HAP-1 (cell line): ENCODE measurements at regions not wholly inside any gene's neighbourhood (a gene's known extent, or its start where the extent isn't known, plus 50 kb on each side); places are given as distances from the start of the nearest gene placed in this dataset.

Experiments
- DNase-seq, 2 experiments: peaks; one replicate each; pipeline ENCODE4 v3.0.0-alpha.2; 2016 to 2020; ENCODE audit warnings: low spot score in 2 of 2
- H3K27me3 ChIP-seq: fragments of 250-450 bp; sonication (Bioruptor Pico); 2 replicates; pipeline ENCODE4 v1.5.1; 2020; ENCODE audit warnings: low read depth, mild to moderate bottlenecking, moderate library complexity
- H3K36me3 ChIP-seq: fragments of 250-450 bp; sonication (Bioruptor Pico); replicated peaks from 2 replicates; pipeline ENCODE4 v1.5.1; 2020; ENCODE audit warnings: mild to moderate bottlenecking
- H3K4me1 ChIP-seq: fragments of 250-450 bp; sonication (Bioruptor Pico); 2 replicates; pipeline ENCODE4 v1.5.1; 2020; ENCODE audit warnings: mild to moderate bottlenecking
- H3K4me3 ChIP-seq: fragments of 250-450 bp; sonication (Bioruptor Pico); 2 replicates; pipeline ENCODE4 v1.5.1; 2020; ENCODE audit warnings: mild to moderate bottlenecking, moderate library complexity
- H3K9me3 ChIP-seq: fragments of 250-450 bp; sonication (Bioruptor Pico); 2 replicates; pipeline ENCODE4 v1.5.1; 2020; ENCODE audit warnings: mild to moderate bottlenecking, moderate library complexity
- in situ Hi-C: fragments of 300-500 bp; cut with MboI; formaldehyde crosslinking; loops from 3 replicates; pipeline ENCODE4 v1.14.3; 2020; ENCODE audit warnings: low sequenced_read_pairs, inconsistent platforms, mixed read lengths

- in situ Hi-C loops, result no loop called here
- no peaks in the 10 kb centered on the region for H3K9me3 ChIP-seq
- no peak for DNase-seq
- H3K4me1 ChIP-seq, result no peaks in the 10 kb centered on the region
- H3K4me3 ChIP-seq, result no peak overlapping the region
- no peaks in the 10 kb centered on the region for H3K36me3 ChIP-seq
- H3K27me3 ChIP-seq, result no peaks in the 10 kb centered on the region
Measured at GRCh38 chr14:97246648-97247047, 449.5 kb downstream of the VRK1 start.

- in situ Hi-C loops, result no loop called here
- no peaks in the 10 kb centered on the region for H3K4me1 ChIP-seq
- H3K36me3 ChIP-seq, result no peaks in the 10 kb centered on the region
- H3K27me3 ChIP-seq, result no peaks in the 10 kb centered on the region
- no peak overlapping the region for H3K4me3 ChIP-seq
- no peak for DNase-seq
- H3K9me3 ChIP-seq, result no peaks in the 10 kb centered on the region
Measured at GRCh38 chr14:97248973-97249372, 451.8 kb downstream of the VRK1 start.

- Histone ChIP-seq H3K9me3 (no peaks in the 10 kb centered on the region), H3K27me3 (no peaks in the 10 kb centered on the region), H3K36me3 (no peaks in the 10 kb centered on the region), H3K4me1 (no peaks in the 10 kb centered on the region), H3K4me3 (no peak overlapping the region)
- in situ Hi-C loops, result no loop called here
- DNase-seq, result no peak
Measured at GRCh38 chr14:97250931-97251330, 453.7 kb downstream of the VRK1 start.

- no peak overlapping the region for H3K4me3 ChIP-seq
- in situ Hi-C loops, result no loop called here
- no peaks in the 10 kb centered on the region for H3K27me3 ChIP-seq
- no peaks in the 10 kb centered on the region for H3K4me1 ChIP-seq
- H3K9me3 ChIP-seq, result no peaks in the 10 kb centered on the region
- DNase-seq, result no peak
- H3K36me3 ChIP-seq, result no peaks in the 10 kb centered on the region
Measured at GRCh38 chr14:97251491-97252155, 454.4 kb downstream of the VRK1 start.

- Histone ChIP-seq H3K36me3 (no peaks in the 10 kb centered on the region), H3K27me3 (no peaks in the 10 kb centered on the region), H3K4me3 (no peak overlapping the region), H3K4me1 (no peaks in the 10 kb centered on the region), H3K9me3 (no peaks in the 10 kb centered on the region)
- in situ Hi-C loops, result no loop called here
- DNase-seq, result no peak
Measured at GRCh38 chr14:97253756-97254155, 456.6 kb downstream of the VRK1 start.

- H3K4me3 ChIP-seq, result no peak overlapping the region
- H3K27me3 ChIP-seq, result no peaks in the 10 kb centered on the region; the same call in 1 of the 2 replicates
- H3K36me3 ChIP-seq, result no peaks in the 10 kb centered on the region
- DNase-seq, result no peak
- H3K4me1 ChIP-seq, result no peaks in the 10 kb centered on the region
- in situ Hi-C loops, result no loop called here
- H3K9me3 ChIP-seq, result no peaks in the 10 kb centered on the region
Measured at GRCh38 chr14:97262336-97262735, 465.2 kb downstream of the VRK1 start.

GRCh38 chr14:97264516-97265230 is 467.5 kb downstream of the VRK1 start:
- Histone ChIP-seq H3K27me3 (no peaks in the 10 kb centered on the region; the same call in 1 of the 2 replicates), H3K4me3 (no peak overlapping the region), H3K4me1 (no peaks in the 10 kb centered on the region), H3K36me3 (no peaks in the 10 kb centered on the region), H3K9me3 (no peaks in the 10 kb centered on the region)
- no peak for DNase-seq
- in situ Hi-C loops, result no loop called here

- H3K4me3 ChIP-seq, result no peak overlapping the region
- H3K9me3 ChIP-seq, result no peaks in the 10 kb centered on the region
- H3K27me3 ChIP-seq, result no peaks in the 10 kb centered on the region; the same call in 1 of the 2 replicates
- DNase-seq, result no peak
- in situ Hi-C loops, result no loop called here
- H3K36me3 ChIP-seq, result no peaks in the 10 kb centered on the region
- no peaks in the 10 kb centered on the region for H3K4me1 ChIP-seq
Measured at GRCh38 chr14:97266653-97267052, 469.5 kb downstream of the VRK1 start.

GRCh38 chr14:97267509-97267908 is 470.3 kb downstream of the VRK1 start:
- Histone ChIP-seq H3K36me3 (no peaks in the 10 kb centered on the region), H3K4me3 (no peak overlapping the region), H3K27me3 (no peaks in the 10 kb centered on the region; the same call in 1 of the 2 replicates), H3K9me3 (no peaks in the 10 kb centered on the region), H3K4me1 (no peaks in the 10 kb centered on the region)
- in situ Hi-C loops, result no loop called here
- DNase-seq, result no peak

- no peaks in the 10 kb centered on the region for H3K4me1 ChIP-seq
- in situ Hi-C loops, result no loop called here
Measured at GRCh38 chr14:97268097-97268496, 470.9 kb downstream of the VRK1 start.

GRCh38 chr14:97270308-97270707 is 473.1 kb downstream of the VRK1 start:
- no peak overlapping the region for H3K4me3 ChIP-seq
- H3K9me3 ChIP-seq, result no peaks in the 10 kb centered on the region
- no peaks in the 10 kb centered on the region for H3K36me3 ChIP-seq
- in situ Hi-C loops, result no loop called here
- no peak for DNase-seq
- H3K27me3 ChIP-seq, result no peaks in the 10 kb centered on the region; the same call in 1 of the 2 replicates
- no peaks in the 10 kb centered on the region for H3K4me1 ChIP-seq

More at GRCh38 chr14:97268097-97268496, 470.9 kb downstream of the VRK1 start:
- DNase-seq, result peak; percentile 9 to 10
- H3K9me3 ChIP-seq, result no peaks in the 10 kb centered on the region
- H3K27me3 ChIP-seq, result no peaks in the 10 kb centered on the region; the same call in 1 of the 2 replicates
- no peak overlapping the region for H3K4me3 ChIP-seq
- no peaks in the 10 kb centered on the region for H3K36me3 ChIP-seq

GRCh38 chr14:97271451-97271960 is 474.3 kb downstream of the VRK1 start:
- H3K4me1 ChIP-seq, result no peaks in the 10 kb centered on the region
- no peaks in the 10 kb centered on the region for H3K36me3 ChIP-seq
- in situ Hi-C loops, result no loop called here
- DNase-seq, result no peak
- no peak overlapping the region for H3K4me3 ChIP-seq
- no peaks in the 10 kb centered on the region; the same call in 1 of the 2 replicates for H3K27me3 ChIP-seq
- no peaks in the 10 kb centered on the region for H3K9me3 ChIP-seq

- in situ Hi-C loops, result no loop called here
- H3K9me3 ChIP-seq, result no peaks in the 10 kb centered on the region
- no peaks in the 10 kb centered on the region; the same call in 1 of the 2 replicates for H3K27me3 ChIP-seq
- no peaks in the 10 kb centered on the region for H3K36me3 ChIP-seq
- H3K4me3 ChIP-seq, result no peak overlapping the region
- H3K4me1 ChIP-seq, result no peaks in the 10 kb centered on the region
- DNase-seq, result no peak
Measured at GRCh38 chr14:97273540-97273939, 476.4 kb downstream of the VRK1 start.

GRCh38 chr14:97274626-97275025 is 477.4 kb downstream of the VRK1 start:
- H3K9me3 ChIP-seq, result no peaks in the 10 kb centered on the region
- in situ Hi-C loops, result no loop called here

More at GRCh38 chr14:97274626-97275025, 477.4 kb downstream of the VRK1 start:
- Histone ChIP-seq H3K36me3 (no peaks in the 10 kb centered on the region), H3K4me1 (no peaks in the 10 kb centered on the region), H3K4me3 (no peak overlapping the region), H3K27me3 (no peaks in the 10 kb centered on the region)
- no peak for DNase-seq
